A673 (cell line): ENCODE measurements at regions not wholly inside any gene's neighbourhood (a gene's known extent, or its start where the extent isn't known, plus 50 kb on each side); places are given as distances from the start of the nearest gene placed in this dataset.

Source experiments
- BruUV-seq: library from RNA; stranded (reverse); fragments of 400-500 nt; replicated peaks from 2 replicates; lab custom pipeline; 2021; lab: Mats Ljungman, UMichigan
- CTCF ChIA-PET: fragments of 300-600 bp; sonication (Branson Sonifier 250); formaldehyde crosslinking; loops from one replicate; lab custom pipeline; 2022; ENCODE audit warnings: antibody characterized with exemption; lab: Charles Lee
- POLR2A ChIA-PET: fragments of 300-600 bp; sonication (Branson Sonifier 250); formaldehyde crosslinking; loops from one replicate; lab custom pipeline; 2022; ENCODE audit warnings: antibody characterized with exemption; ENCODE audit not compliant: low non-redundant PET; lab: Charles Lee
- DNase-seq: peaks from one replicate; pipeline ENCODE4 v3.0.0-alpha.2; 2015; ENCODE audit warnings: low spot score
- H3K27ac ChIP-seq: fragments of 200-600 bp; sonication (generic); 2 replicates; pipeline ENCODE4 v1.5.1; 2016; ENCODE audit warnings: mixed run types, low read depth, mild to moderate bottlenecking, mixed read lengths, antibody characterized with exemption, low read length; ENCODE audit not compliant: poor library complexity, severe bottlenecking
- H3K27me3 ChIP-seq: fragments of 200-600 bp; sonication (generic); replicated peaks from 2 replicates; pipeline ENCODE4 v1.6.1; 2017; ENCODE audit warnings: mixed run types, low read depth, mild to moderate bottlenecking, mixed read lengths, antibody characterized with exemption, low read length; ENCODE audit not compliant: insufficient read depth, poor library complexity
- H3K36me3 ChIP-seq: fragments of 200-600 bp; sonication (generic); 2 replicates; pipeline ENCODE4 v1.6.1; 2016; ENCODE audit warnings: mixed run types, mild to moderate bottlenecking, mixed read lengths, antibody characterized with exemption, low read length; ENCODE audit not compliant: insufficient read depth, poor library complexity, severe bottlenecking
- H3K4me1 ChIP-seq: fragments of 200-600 bp; sonication (generic); 2 replicates; pipeline ENCODE4 v1.6.1; 2017; ENCODE audit warnings: mixed run types, mild to moderate bottlenecking, mixed read lengths, antibody characterized with exemption, low read length; ENCODE audit not compliant: insufficient read depth, poor library complexity, severe bottlenecking
- H3K4me3 ChIP-seq: fragments of 200-600 bp; sonication (generic); 2 replicates; pipeline ENCODE4 v1.5.1; 2016; ENCODE audit warnings: low read depth, mixed run types, mild to moderate bottlenecking, mixed read lengths, low read length; ENCODE audit not compliant: poor library complexity, severe bottlenecking
- H3K9me3 ChIP-seq: fragments of 200-600 bp; sonication (generic); 2 replicates; pipeline ENCODE4 v1.6.1; 2016; ENCODE audit warnings: mixed run types, low read depth, mild to moderate bottlenecking, mixed read lengths, antibody characterized with exemption, low read length; ENCODE audit not compliant: poor library complexity, severe bottlenecking
- CTCF ChIP-seq: fragments of 300-800, 200-600 bp; sonication (generic); conservative IDR thresholded peaks from 2 replicates; pipeline ENCODE4 v1.5.1; 2017; ENCODE audit warnings: low read depth, mild to moderate bottlenecking, antibody characterized with exemption, low read length, moderate library complexity, mixed read lengths
- EZH2 ChIP-seq: fragments of 200-600 bp; sonication (generic); IDR thresholded peaks from 2 replicates; pipeline ENCODE4 v1.6.1; 2017; ENCODE audit warnings: borderline replicate concordance, low read depth, mild to moderate bottlenecking, mixed read lengths, antibody characterized with exemption, low read length; ENCODE audit not compliant: poor library complexity, severe bottlenecking
- intact Hi-C: fragments of 100-400 bp; cut with micrococcal nuclease; formaldehyde crosslinking; loops from one replicate; pipeline ENCODE4 v1.10.0; 2022; ENCODE audit not compliant: unreplicated experiment

GRCh38 chr3:168961271-168961670, 702.2 kb downstream of the MECOM start:
- Histone ChIP-seq H3K4me3 (no peak overlapping the region), H3K36me3 (no peaks in the 10 kb centered on the region), H3K4me1 (no peaks in the 10 kb centered on the region), H3K9me3 (no peaks in the 10 kb centered on the region), H3K27me3 (peaks cover 10% of the 10 kb centered on the region), H3K27ac (no peak overlapping the region)
- DNase-seq: no peak
- ChIA-PET POLR2A (no interaction called here), CTCF (no interaction called here)
- BruUV-seq: no TSS peak
- no peak for TF ChIP-seq EZH2
- intact Hi-C loops: no loop called here

- H3K9me3 ChIP-seq: no peaks in the 10 kb centered on the region
- CTCF ChIA-PET: no interaction called here
- POLR2A ChIA-PET: no interaction called here
- H3K4me3 ChIP-seq: no peak overlapping the region
- DNase-seq: no peak
- no peaks in the 10 kb centered on the region for H3K4me1 ChIP-seq
- H3K27ac ChIP-seq: no peak overlapping the region
- H3K36me3 ChIP-seq: no peaks in the 10 kb centered on the region
- TF ChIP-seq EZH2 (no peak), CTCF (no peak)
- intact Hi-C loops: no loop called here
- no TSS peak for BruUV-seq
- peaks cover 4% of the 10 kb centered on the region for H3K27me3 ChIP-seq
Observed at GRCh38 chr3:168959731-168960130, 703.8 kb downstream of the MECOM start.

- no peak for DNase-seq
- no TSS peak for BruUV-seq
- no peaks in the 10 kb centered on the region for H3K36me3 ChIP-seq
- no peak overlapping the region for H3K4me3 ChIP-seq
- intact Hi-C loops: no loop called here
- ChIA-PET POLR2A (no interaction called here), CTCF (no interaction called here)
- no peaks in the 10 kb centered on the region for H3K9me3 ChIP-seq
- H3K27ac ChIP-seq: no peak overlapping the region
- H3K27me3 ChIP-seq: peaks cover 7% of the 10 kb centered on the region
- no peaks in the 10 kb centered on the region for H3K4me1 ChIP-seq
- TF ChIP-seq CTCF (no peak), EZH2 (no peak)
Observed at GRCh38 chr3:168958466-168958865, 705.0 kb downstream of the MECOM start.

- Histone ChIP-seq H3K4me1 (no peaks in the 10 kb centered on the region), H3K4me3 (no peak overlapping the region), H3K27me3 (peaks cover 7% of the 10 kb centered on the region), H3K36me3 (no peaks in the 10 kb centered on the region), H3K9me3 (no peaks in the 10 kb centered on the region), H3K27ac (no peak overlapping the region)
- no TSS peak for BruUV-seq
- intact Hi-C loops: no loop called here
- DNase-seq: no peak
- POLR2A ChIA-PET: no interaction called here
- TF ChIP-seq CTCF (no peak), EZH2 (no peak)
- CTCF ChIA-PET: no interaction called here
Observed at GRCh38 chr3:168956076-168956475, 707.4 kb downstream of the MECOM start.
